H1 (cell line): ENCODE measurements at regions not wholly inside any gene's neighbourhood (a gene's known extent, or its start where the extent isn't known, plus 50 kb on each side); places are given as distances from the start of the nearest gene placed in this dataset.

ENCODE experiments used
- CTCF ChIA-PET: fragments of 300-600 bp; sonication (Branson Sonifier 250); formaldehyde crosslinking; loops from one replicate; lab custom pipeline; 2021; ENCODE audit not compliant: partially characterized antibody; lab: Charles Lee
- POLR2A ChIA-PET: fragments of 300-600 bp; sonication (Branson Sonifier 250); formaldehyde crosslinking; loops from one replicate; lab custom pipeline; 2021; ENCODE audit warnings: inconsistent platforms; ENCODE audit not compliant: partially characterized antibody; lab: Charles Lee
- DNase-seq, 2 experiments: peaks; one replicate each; pipeline versions ENCODE4 v3.0.0 to v3.0.0-alpha.2; 2010 to 2022; ENCODE audit warnings: low spot score in 2 of 2, low read depth in 1 of 2, mixed read lengths in 1 of 2
- FAIRE-seq: peaks from 2 replicates; lab custom pipeline; 2011; peaks lifted over from hg19 to GRCh38; lab: Jason Lieb, UNC
- H2AFZ ChIP-seq: 2 replicates; pipeline ENCODE4 v1.8.1; 2012; ENCODE audit warnings: low read length, inconsistent platforms
- H2AK5ac ChIP-seq: 2 replicates; pipeline ENCODE4 v1.6.1; 2013; ENCODE audit warnings: low read depth, low read length
- H2BK120ac ChIP-seq: replicated peaks from 2 replicates; pipeline ENCODE3; 2013; ENCODE audit warnings: low read depth, low read length, inconsistent platforms
- H2BK12ac ChIP-seq: 2 replicates; pipeline ENCODE4 v1.6.1; 2013; ENCODE audit warnings: low read depth, low read length
- H2BK15ac ChIP-seq: 2 replicates; pipeline ENCODE4 v1.6.1; 2013; ENCODE audit warnings: low read length
- H2BK20ac ChIP-seq: 2 replicates; pipeline ENCODE4 v1.6.1; 2013; ENCODE audit warnings: low read length
- H2BK5ac ChIP-seq: 2 replicates; pipeline ENCODE4 v1.6.1; 2013; ENCODE audit warnings: low read depth, low read length
- H3K14ac ChIP-seq: 2 replicates; pipeline ENCODE4 v1.6.1; 2013; ENCODE audit warnings: inconsistent platforms; ENCODE audit not compliant: insufficient read length
- H3K18ac ChIP-seq: 2 replicates; pipeline ENCODE4 v1.6.1; 2013; ENCODE audit warnings: low read length; ENCODE audit errors: extremely low read depth
- H3K23ac ChIP-seq: 2 replicates; pipeline ENCODE4 v1.6.1; 2013; ENCODE audit warnings: inconsistent platforms; ENCODE audit not compliant: insufficient read length
- H3K23me2 ChIP-seq: 2 replicates; pipeline ENCODE4 v1.6.1; 2013; ENCODE audit warnings: low read depth, low read length
- H3K27ac ChIP-seq: 2 replicates; pipeline ENCODE4 v1.6.1; 2011; ENCODE audit warnings: low read depth, low read length, inconsistent platforms
- H3K27me3 ChIP-seq, 4 experiments: replicated peaks in 1 of 4; 1 replicate in 1 of 4; 2 replicates in 3 of 4; pipeline versions ENCODE4 v1.6.1 to v1.8.1; 2011 to 2013; ENCODE audit warnings: low read length in 3 of 4, mild to moderate bottlenecking in 3 of 4, inconsistent platforms in 2 of 4, mixed read lengths in 2 of 4, moderate library complexity in 1 of 4; ENCODE audit not compliant: control insufficient read depth in 3 of 4, insufficient read depth in 3 of 4; ENCODE audit errors: extremely low read depth in 1 of 4
- H3K36me3 ChIP-seq, 4 experiments: 2 replicates each; pipeline versions ENCODE4 v1.6.1 to v1.8.1; 2011 to 2013; ENCODE audit warnings: mild to moderate bottlenecking in 4 of 4, low read length in 3 of 4, moderate library complexity in 2 of 4, control low read depth in 1 of 4, inconsistent platforms in 1 of 4; ENCODE audit not compliant: insufficient read depth in 4 of 4, control insufficient read depth in 2 of 4
- H3K4ac ChIP-seq: replicated peaks from 2 replicates; pipeline ENCODE3; 2013; ENCODE audit warnings: low read length, low read depth, mixed read lengths, inconsistent platforms; ENCODE audit not compliant: insufficient read length
- H3K4me1 ChIP-seq, 4 experiments: replicated peaks in 1 of 4; 1 replicate in 1 of 4; 2 replicates in 3 of 4; pipeline versions ENCODE4 v1.6.1 to v1.8.1; 2011 to 2013; ENCODE audit warnings: low read length in 3 of 4, inconsistent platforms in 2 of 4, mixed read lengths in 1 of 4; ENCODE audit not compliant: insufficient read depth in 4 of 4, control insufficient read depth in 3 of 4
- H3K4me2 ChIP-seq, 2 experiments: 2 replicates each; pipeline versions ENCODE4 v1.6.1 to v1.8.1; 2011 to 2013; ENCODE audit warnings: low read depth in 2 of 2, low read length in 2 of 2, control low read depth in 1 of 2, inconsistent platforms in 1 of 2, mild to moderate bottlenecking in 1 of 2; ENCODE audit not compliant: insufficient read depth in 1 of 2
- H3K4me3 ChIP-seq, 4 experiments: fragments of 200-600, 300-600 bp in 1 of 4; sonication (generic), shearing (Covaris generic), sonication (Bioruptor Twin) in 1 of 4; 2 replicates each; pipeline versions ENCODE4 v1.5.1 to v1.8.1; 2011 to 2016; ENCODE audit warnings: low read length in 4 of 4, low read depth in 3 of 4, control low read depth in 2 of 4, inconsistent platforms in 2 of 4, mild to moderate bottlenecking in 2 of 4, mixed read lengths in 1 of 4, moderate library complexity in 1 of 4; ENCODE audit not compliant: insufficient read depth in 2 of 4; ENCODE audit errors: extremely low read depth in 1 of 4
- H3K56ac ChIP-seq: replicated peaks from 2 replicates; pipeline ENCODE3; 2013; ENCODE audit warnings: low read depth, mild to moderate bottlenecking, mixed read lengths, low read length, inconsistent platforms; ENCODE audit not compliant: insufficient read length
- H3K79me1 ChIP-seq: 2 replicates; pipeline ENCODE4 v1.6.1; 2013; ENCODE audit warnings: low read depth, low read length, control low read depth
- H3K79me2 ChIP-seq, 2 experiments: 2 replicates each; pipeline versions ENCODE4 v1.6.1 to v1.8.1; 2012 to 2013; ENCODE audit warnings: low read length in 2 of 2, mild to moderate bottlenecking in 2 of 2, inconsistent platforms in 1 of 2; ENCODE audit not compliant: insufficient read depth in 2 of 2, control insufficient read depth in 1 of 2
- H3K9ac ChIP-seq, 4 experiments: replicated peaks in 1 of 4; 1 replicate in 1 of 4; 2 replicates in 3 of 4; pipeline versions ENCODE4 v1.6.1 to v1.8.1; 2011 to 2013; ENCODE audit warnings: low read depth in 3 of 4, low read length in 3 of 4, control low read depth in 2 of 4, mild to moderate bottlenecking in 2 of 4, moderate library complexity in 2 of 4, inconsistent platforms in 1 of 4; ENCODE audit errors: extremely low read depth in 1 of 4
- H3K9me3 ChIP-seq, 2 experiments: 2 replicates each; pipeline versions ENCODE4 v1.6.1 to v1.8.1; 2012 to 2013; ENCODE audit warnings: mild to moderate bottlenecking in 2 of 2, moderate library complexity in 2 of 2, control low read depth in 1 of 2, inconsistent platforms in 1 of 2, low read depth in 1 of 2, low read length in 1 of 2, mixed read lengths in 1 of 2; ENCODE audit not compliant: insufficient read depth in 2 of 2
- H4K20me1 ChIP-seq, 2 experiments: replicated peaks in 1 of 2; 2 replicates each; pipeline versions ENCODE3 to v1.8.1; 2011 to 2013; ENCODE audit warnings: inconsistent platforms in 2 of 2, low read length in 2 of 2, mild to moderate bottlenecking in 1 of 2; ENCODE audit not compliant: insufficient read depth in 2 of 2, control insufficient read depth in 1 of 2
- H4K5ac ChIP-seq: 2 replicates; pipeline ENCODE4 v1.6.1; 2013; ENCODE audit warnings: low read length, low read depth, mixed read lengths, inconsistent platforms; ENCODE audit not compliant: insufficient read length
- H4K8ac ChIP-seq: 2 replicates; pipeline ENCODE4 v1.8.0; 2013; ENCODE audit warnings: mild to moderate bottlenecking, moderate library complexity, low read length, inconsistent platforms; ENCODE audit not compliant: insufficient read depth; ENCODE audit errors: extremely low read depth
- H4K91ac ChIP-seq: replicated peaks from 2 replicates; pipeline ENCODE3; 2013; ENCODE audit warnings: low read length, mixed read lengths, inconsistent platforms; ENCODE audit not compliant: insufficient read length
- CHD2 ChIP-seq: IDR thresholded peaks from 2 replicates; pipeline ENCODE4 v1.6.1; 2012; ENCODE audit warnings: low read length, improper control_type of control experiment
- CTCF ChIP-seq, 3 experiments: IDR thresholded peaks; 1 replicate in 2 of 3; 2 replicates in 1 of 3; pipeline versions ENCODE4 v1.5.1 to v1.6.1; 2011; ENCODE audit warnings: low read length in 3 of 3, mild to moderate bottlenecking in 3 of 3, inconsistent platforms in 2 of 3, low read depth in 1 of 3, moderate library complexity in 1 of 3; ENCODE audit not compliant: insufficient read depth in 1 of 3; ENCODE audit errors: control extremely low read depth in 1 of 3
- E2F6 ChIP-seq: IDR thresholded peaks from 2 replicates; pipeline ENCODE4 v1.6.1; 2012; ENCODE audit warnings: inconsistent platforms
- EZH2 ChIP-seq: fragments of 200-600 bp; sonication (generic); IDR thresholded peaks from 2 replicates; pipeline ENCODE4 v1.7.1; 2012; ENCODE audit warnings: low read depth, mild to moderate bottlenecking, moderate library complexity, low read length, inconsistent platforms; ENCODE audit not compliant: severe bottlenecking
- PHF8 ChIP-seq: fragments of 200-600 bp; sonication (generic); conservative IDR thresholded peaks from 2 replicates; pipeline ENCODE4 v1.7.1; 2012; ENCODE audit warnings: low read depth, mild to moderate bottlenecking, inconsistent platforms, low read length, moderate library complexity
- SIX5 ChIP-seq: IDR thresholded peaks from 2 replicates; pipeline ENCODE4 v1.6.1; 2011; ENCODE audit warnings: mild to moderate bottlenecking, low read depth, low read length
- YY1 ChIP-seq: IDR thresholded peaks from 2 replicates; pipeline ENCODE4 v1.6.1; 2011; ENCODE audit warnings: low read depth, mild to moderate bottlenecking, low read length
- WGBS, 2 experiments: shearing (Covaris generic) in 1 of 2; methylation state at CpG; one replicate each; pipeline versions ENCODE4 v1.1.6 to v1.1.7; 2013 to 2015; ENCODE audit warnings: low lambda C conversion rate in 2 of 2, mixed read lengths in 2 of 2, inconsistent platforms in 1 of 2, low coverage in 1 of 2, missing lambda C conversion rate in 1 of 2; ENCODE audit not compliant: insufficient replicate concordance in 2 of 2, insufficient coverage in 1 of 2, insufficient read length in 1 of 2; ENCODE audit errors: extremely low coverage in 1 of 2, missing lambda C conversion rate in 1 of 2; 5-methylcytosine and 5-hydroxymethylcytosine counted together

DNA sequence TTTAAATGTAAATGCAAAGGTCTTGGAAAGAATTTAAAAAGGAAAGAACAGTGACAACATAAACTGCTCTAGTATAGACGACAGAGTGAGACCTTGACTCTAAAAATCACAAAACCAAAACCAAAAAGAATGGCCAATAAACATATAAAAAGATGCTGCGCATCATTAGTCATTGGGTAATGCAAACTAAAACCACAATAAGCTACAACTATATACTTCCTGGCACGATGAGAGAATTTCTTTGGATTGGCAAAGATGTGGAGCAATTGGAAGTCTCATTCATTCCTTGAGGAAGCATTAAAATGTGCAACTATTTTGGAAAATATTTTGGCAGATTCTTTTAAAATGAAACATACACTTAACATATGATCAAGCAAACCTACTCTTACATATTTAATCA is 98.7 kb upstream of the ZPLD1 start:
- H3K4me1 ChIP-seq, result no peaks in the 10 kb centered on the region
- H3K9me3 ChIP-seq, result no peaks in the 10 kb centered on the region
- H3K23ac ChIP-seq, result no peak overlapping the region
- H3K27ac ChIP-seq, result no peak overlapping the region
- H3K9ac ChIP-seq, result no peak overlapping the region
- no peak for DNase-seq
- H2BK20ac ChIP-seq, result no peak overlapping the region
- H2BK12ac ChIP-seq, result no peak overlapping the region
- 85% methylated on average over 3 of the region's 3 CpGs; no CpG with 5 or more reads in 1 of the 2 experiments for WGBS, 2 experiments
- H3K79me2 ChIP-seq, result no peaks in the 10 kb centered on the region
- no peaks in the 10 kb centered on the region for H3K23me2 ChIP-seq
- no peak for TF ChIP-seq SIX5
- no peak for TF ChIP-seq CTCF (IDR thresholded peaks at IDR 0.05; ENCODE audit: control extremely low read depth in 1 of 3, insufficient read depth in 1 of 3, low read depth in 1 of 3, low read length in 3 of 3)
- TF ChIP-seq E2F6, result no peak
- TF ChIP-seq YY1, result no peak
- no peak for TF ChIP-seq EZH2
- no peak for TF ChIP-seq PHF8
- TF ChIP-seq CHD2, result no peak
- TF ChIP-seq, all 59 proteins: peak for 0
- Histone ChIP-seq H4K20me1 (no peaks in the 10 kb centered on the region), H4K5ac (no peak overlapping the region), H3K14ac (no peak overlapping the region), H3K79me1 (no peaks in the 10 kb centered on the region), H3K36me3 (no peaks in the 10 kb centered on the region), H3K27me3 (no peaks in the 10 kb centered on the region), H2BK15ac (no peak overlapping the region), H2BK5ac (no peak overlapping the region), H3K56ac (no peak overlapping the region), H4K8ac (no peak overlapping the region), H3K18ac (no peak overlapping the region), H3K4ac (no peak overlapping the region), H4K91ac (no peak overlapping the region), H2BK120ac (no peak overlapping the region), H3K4me3 (no peak overlapping the region), H2AK5ac (no peak overlapping the region), H2AFZ (no peak overlapping the region), H3K4me2 (no peak overlapping the region)
- ChIA-PET POLR2A (no interaction called here), CTCF (no interaction called here)
- FAIRE-seq, result no peak
